Ovary (tissue), 7 donors: ENCODE measurements at regions not wholly inside any gene's neighbourhood (a gene's known extent, or its start where the extent isn't known, plus 50 kb on each side); places are given as distances from the start of the nearest gene placed in this dataset.

Source experiments
- DNase-seq, 5 donors: peaks; one replicate each; pipeline ENCODE4 v3.0.0-alpha.2; 2019 to 2020
- H3K27ac ChIP-seq, 2 donors: fragments of 200-600 bp; one replicate each; pipeline versions ENCODE4 v1.5.1 to v1.8.0; 2019 to 2022
- H3K27me3 ChIP-seq: fragments of 200-600 bp; one replicate; pipeline ENCODE4 v1.8.0; 2022
- H3K36me3 ChIP-seq: fragments of 200-600 bp; sonication (generic); one replicate; pipeline ENCODE4 v1.5.1; 2019
- H3K4me1 ChIP-seq: one replicate; pipeline ENCODE4 v1.8.1; 2013; ENCODE audit warnings: mild to moderate bottlenecking, moderate library complexity; ENCODE audit not compliant: insufficient read depth
- H3K4me3 ChIP-seq: fragments of 200-600 bp; sonication (generic); one replicate; pipeline ENCODE4 v1.5.1; 2017
- H3K9me3 ChIP-seq, 2 donors: fragments of 200-600 bp in 1 of 2; sonication (generic) in 1 of 2; one replicate each; pipeline versions ENCODE4 v1.5.1 to v1.8.1; 2013 to 2019; ENCODE audit warnings: mild to moderate bottlenecking in 1 of 2, moderate library complexity in 1 of 2
- EP300 ChIP-seq: sonication (generic); formaldehyde crosslinking; IDR thresholded peaks from one replicate; pipeline ENCODE4 v1.6.1; 2017; ENCODE audit warnings: antibody characterized with exemption
- POLR2A ChIP-seq: fragments of 450-650 bp; IDR thresholded peaks from one replicate; pipeline ENCODE4 v1.6.1; 2017; ENCODE audit warnings: antibody characterized with exemption, mild to moderate bottlenecking, moderate library complexity
- WGBS, 3 donors: extraction: QIAGEN DNeasy Blood & Tissue Kit in 1 of 3; methylation state at CpG; one replicate each; pipeline versions ENCODE4 v1.1.5 to v1.1.7; 2013 to 2017; 5-methylcytosine and 5-hydroxymethylcytosine counted together
- intact Hi-C, 4 donors: fragments of 100-400 bp; cut with DNase I; formaldehyde crosslinking; loops; one replicate each; pipeline versions ENCODE4 v1.11.0 to v1.15.1; 2022 to 2023
- TF ChIP-seq, protein P1 (sequence below), 3 donors: fragments of 450-650 bp in 2 of 3; fragments of 200-600 bp in 1 of 3; IDR thresholded peaks; one replicate each; pipeline versions ENCODE4 v1.5.1 to v1.8.0; 2016 to 2022; ENCODE audit warnings: antibody characterized with exemption in 3 of 3, mild to moderate bottlenecking in 1 of 3
- donor health status: DM: no; HTN: no; CAD: no; lungs with moderate emphysema.
- donor health status: DM: no; HTN: no; CAD: no.
- donor health status: Bipolar disorder and iron deficiency.
- donor health status: DM: no; HTN: no; CAD: no.
- donor health status: DM: yes; HTN: yes; CAD: no.

DNA sequence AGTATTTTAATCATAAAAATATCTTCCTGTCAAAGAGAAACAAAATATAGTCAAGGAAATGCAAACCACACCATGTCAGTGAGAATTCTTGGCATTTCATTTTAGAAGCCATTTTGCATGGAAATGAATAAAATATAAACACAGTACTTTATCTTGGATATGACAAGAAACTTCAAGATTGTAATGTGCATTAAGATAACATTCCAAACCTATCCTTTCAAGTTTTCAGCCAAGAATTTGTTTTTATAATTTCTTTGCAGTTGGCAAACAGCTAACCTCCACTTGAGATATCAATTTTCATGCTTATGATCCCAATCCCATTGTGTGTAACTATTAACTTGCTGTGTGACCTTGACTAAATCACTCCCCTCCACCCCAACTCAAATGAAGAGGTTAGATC, 59.3 kb upstream of the WT1 start:
- Histone ChIP-seq H3K36me3 (no peaks in the 10 kb centered on the region), H3K9me3 (no peaks in the 10 kb centered on the region), H3K4me1 (peaks cover 3% of the 10 kb centered on the region), H3K27me3 (no peaks in the 10 kb centered on the region), H3K4me3 (no peak overlapping the region), H3K27ac (no peak overlapping the region)
- TF ChIP-seq, protein P1, sequence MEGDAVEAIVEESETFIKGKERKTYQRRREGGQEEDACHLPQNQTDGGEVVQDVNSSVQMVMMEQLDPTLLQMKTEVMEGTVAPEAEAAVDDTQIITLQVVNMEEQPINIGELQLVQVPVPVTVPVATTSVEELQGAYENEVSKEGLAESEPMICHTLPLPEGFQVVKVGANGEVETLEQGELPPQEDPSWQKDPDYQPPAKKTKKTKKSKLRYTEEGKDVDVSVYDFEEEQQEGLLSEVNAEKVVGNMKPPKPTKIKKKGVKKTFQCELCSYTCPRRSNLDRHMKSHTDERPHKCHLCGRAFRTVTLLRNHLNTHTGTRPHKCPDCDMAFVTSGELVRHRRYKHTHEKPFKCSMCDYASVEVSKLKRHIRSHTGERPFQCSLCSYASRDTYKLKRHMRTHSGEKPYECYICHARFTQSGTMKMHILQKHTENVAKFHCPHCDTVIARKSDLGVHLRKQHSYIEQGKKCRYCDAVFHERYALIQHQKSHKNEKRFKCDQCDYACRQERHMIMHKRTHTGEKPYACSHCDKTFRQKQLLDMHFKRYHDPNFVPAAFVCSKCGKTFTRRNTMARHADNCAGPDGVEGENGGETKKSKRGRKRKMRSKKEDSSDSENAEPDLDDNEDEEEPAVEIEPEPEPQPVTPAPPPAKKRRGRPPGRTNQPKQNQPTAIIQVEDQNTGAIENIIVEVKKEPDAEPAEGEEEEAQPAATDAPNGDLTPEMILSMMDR (IDR thresholded peaks at IDR 0.05) = no peak
- TF ChIP-seq POLR2A = no peak
- TF ChIP-seq EP300 = no peak
- no peak for DNase-seq
- intact Hi-C loops = no loop called here

DNA sequence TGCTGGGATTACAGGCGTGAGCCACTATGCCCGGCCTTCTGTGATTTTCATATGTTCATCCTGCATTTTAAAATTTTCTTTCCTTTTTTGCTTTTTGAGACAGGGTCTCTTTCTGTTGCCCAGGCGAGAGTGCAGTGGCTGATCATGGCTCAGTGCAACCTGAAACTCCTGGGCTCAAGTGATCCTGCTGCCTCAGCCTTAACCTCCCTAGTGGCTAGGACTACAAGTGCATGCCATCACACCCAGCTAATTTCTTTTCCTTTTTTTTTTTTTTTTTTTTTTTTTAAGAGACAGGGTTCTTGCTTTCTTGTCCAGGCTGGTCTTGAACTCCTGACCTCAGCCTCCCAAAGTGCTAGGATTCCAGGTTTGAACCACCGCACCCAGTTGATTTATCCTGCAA, 54.1 kb upstream of the WT1 start:
- 80 to 82% (median 81%) methylated on average over 4 of the region's 4 CpGs for WGBS, 3 donors
- H3K36me3 ChIP-seq = no peaks in the 10 kb centered on the region
- DNase-seq = no peak
- no peak for TF ChIP-seq POLR2A
- TF ChIP-seq, protein P1 (IDR thresholded peaks at IDR 0.05) = no peak
- no peak for TF ChIP-seq EP300
- no peaks in the 10 kb centered on the region for H3K27me3 ChIP-seq
- intact Hi-C loops = no loop called here
- no peak overlapping the region for H3K4me3 ChIP-seq
- H3K27ac ChIP-seq = no peak overlapping the region
- H3K4me1 ChIP-seq = no peaks in the 10 kb centered on the region
- no peaks in the 10 kb centered on the region for H3K9me3 ChIP-seq

DNA sequence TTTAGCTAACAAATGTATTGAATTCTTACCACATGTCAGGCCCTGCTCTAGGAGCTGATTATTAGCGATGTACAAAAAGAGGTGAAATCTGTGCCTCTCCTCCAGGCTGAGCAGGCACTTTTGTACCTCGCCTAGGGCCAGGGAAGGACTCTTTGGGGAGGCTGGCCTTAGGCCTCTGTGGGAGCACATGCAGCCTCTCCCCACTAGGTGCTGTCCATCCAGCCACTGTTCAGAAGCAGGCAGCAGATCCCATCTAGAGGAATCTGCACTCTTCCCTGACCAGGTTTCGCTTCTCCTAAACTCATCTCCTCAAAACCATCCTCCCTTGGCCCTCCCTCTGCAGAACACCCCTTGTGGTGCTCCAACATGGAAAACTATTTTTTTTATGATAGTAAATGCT, 51.9 kb upstream of the WT1 start:
- Histone ChIP-seq H3K9me3 (no peaks in the 10 kb centered on the region), H3K4me3 (no peak overlapping the region), H3K4me1 (no peaks in the 10 kb centered on the region), H3K27me3 (no peaks in the 10 kb centered on the region), H3K36me3 (no peaks in the 10 kb centered on the region), H3K27ac (no peak overlapping the region)
- TF ChIP-seq, protein P1 (IDR thresholded peaks at IDR 0.05) = no peak
- no peak for TF ChIP-seq EP300
- no peak for TF ChIP-seq POLR2A
- WGBS, 3 donors = 84 to 98% (median 91%) methylated on average over 3 of the region's 3 CpGs
- intact Hi-C loops = no loop called here
- no peak for DNase-seq

DNA sequence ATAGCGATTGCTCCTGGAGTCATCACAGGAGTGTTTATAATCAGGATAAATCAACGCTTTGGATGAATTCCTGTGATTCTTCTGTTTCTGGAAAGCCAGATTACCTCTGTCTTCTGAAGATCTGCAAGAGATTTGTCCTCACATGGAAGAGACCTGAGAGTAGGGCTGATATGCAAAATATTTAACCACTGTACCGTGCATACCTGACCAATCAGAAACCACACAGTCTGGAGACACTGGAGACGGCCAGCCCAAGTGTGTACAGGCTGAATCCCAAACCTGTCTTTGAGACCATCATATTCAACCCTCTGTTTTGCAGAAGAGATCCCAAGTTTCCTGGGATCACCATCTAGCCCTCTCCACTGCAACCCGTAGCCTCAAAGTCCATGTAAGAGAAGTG, 50.4 kb upstream of the WT1 start:
- intact Hi-C loops = no loop called here
- 83 to 91% (median 84%) methylated on average over 5 of the region's 5 CpGs for WGBS, 3 donors

More for the DNA sequence above, 50.4 kb upstream of the WT1 start:
- no peaks in the 10 kb centered on the region for H3K9me3 ChIP-seq
- no peaks in the 10 kb centered on the region for H3K36me3 ChIP-seq
- H3K4me1 ChIP-seq = no peaks in the 10 kb centered on the region
- no peak overlapping the region for H3K4me3 ChIP-seq
- TF ChIP-seq POLR2A (no peak), EP300 (no peak)
- TF ChIP-seq, protein P1 (IDR thresholded peaks at IDR 0.05) = no peak
- H3K27me3 ChIP-seq = no peaks in the 10 kb centered on the region
- no peak for DNase-seq
- H3K27ac ChIP-seq = no peak overlapping the region
